Fibroblast of skin of back (primary cell): ENCODE measurements at regions not wholly inside any gene's neighbourhood (a gene's known extent, or its start where the extent isn't known, plus 50 kb on each side); places are given as distances from the start of the nearest gene placed in this dataset.
A peak's percentile ranks its signal among the peaks of the same experiment; 100 is the strongest.

Experiments
- DNase-seq: peaks from one replicate; pipeline ENCODE4 v3.0.0-alpha.2; 2013

DNA sequence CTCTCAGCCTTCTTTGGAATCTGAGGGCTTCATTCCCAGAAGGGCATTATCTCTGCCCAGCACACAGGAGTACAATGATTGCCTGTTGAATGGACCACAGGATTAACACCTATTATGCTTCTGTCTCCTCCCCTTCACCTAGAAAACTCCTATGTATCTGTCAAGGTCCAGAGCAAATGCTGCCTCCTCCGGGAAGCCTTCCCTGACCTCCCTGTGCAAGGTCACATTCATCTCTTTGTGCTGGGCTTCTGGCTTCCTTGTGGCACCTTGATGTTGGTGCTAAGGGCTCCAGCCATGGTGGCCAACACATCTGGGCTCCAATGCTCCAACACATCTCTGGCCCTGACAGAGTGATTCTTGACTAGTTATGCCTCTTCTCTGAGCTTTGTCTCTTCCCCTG, 49.9 kb upstream of the ATP2B2 start:
- DNase-seq, result no peak

DNA sequence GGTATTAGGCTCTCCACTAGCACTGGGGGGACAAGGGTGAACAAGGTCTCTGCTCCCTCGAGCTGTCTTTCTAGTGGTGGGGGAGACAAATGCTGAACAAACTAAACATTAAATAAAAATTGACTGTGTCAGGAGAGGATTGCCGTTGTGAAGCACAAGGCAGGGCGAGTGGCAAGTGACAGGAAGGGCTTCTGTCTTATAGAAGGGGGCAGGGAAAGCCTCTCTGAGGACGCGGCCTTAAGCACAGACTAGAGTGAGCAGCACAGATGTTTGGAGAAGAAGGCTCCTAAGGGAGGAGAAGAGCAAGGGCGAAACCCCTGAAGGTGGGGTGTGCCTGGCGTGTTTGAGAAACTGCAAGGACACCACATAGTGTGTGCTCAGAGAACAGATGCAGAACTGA, 50.9 kb upstream of the ATP2B2 start:
- no peak for DNase-seq

- no peak for DNase-seq
These were observed 51.9 kb upstream of the ATP2B2 start for GRCh38 chr3:10557250-10557649.

DNA sequence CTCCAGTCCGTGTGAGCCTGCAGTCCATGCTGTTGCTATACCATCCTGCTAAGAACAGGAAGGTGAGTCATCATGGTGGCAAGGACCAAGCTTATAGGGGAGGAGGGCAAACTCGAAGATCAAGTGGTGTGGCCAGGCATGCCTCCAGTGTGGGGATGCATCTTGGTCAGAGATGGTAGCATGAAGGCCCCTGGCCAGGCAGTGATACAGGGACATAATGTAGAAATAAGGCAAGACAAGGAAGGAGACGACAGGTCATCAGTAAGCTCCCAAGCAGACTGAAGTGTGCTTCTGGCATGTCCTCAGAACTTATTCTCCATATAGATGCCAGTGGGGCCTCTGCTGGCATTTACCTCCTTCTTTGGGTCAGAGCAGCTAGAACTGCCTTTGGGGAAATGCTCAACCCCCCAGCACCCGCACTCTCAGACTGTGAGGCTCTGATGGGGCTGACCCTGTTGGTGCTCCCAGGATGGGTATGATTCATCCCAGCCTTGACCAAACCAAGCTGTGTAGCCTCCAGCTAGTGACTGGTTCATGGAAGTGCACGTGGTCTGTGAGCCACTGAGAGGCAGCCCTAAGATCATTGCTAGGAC, 52.5 kb upstream of the ATP2B2 start:
- DNase-seq, result peak; percentile 27

GRCh38 chr3:10558736-10559135, 53.4 kb upstream of the ATP2B2 start:
- DNase-seq, result no peak

DNA sequence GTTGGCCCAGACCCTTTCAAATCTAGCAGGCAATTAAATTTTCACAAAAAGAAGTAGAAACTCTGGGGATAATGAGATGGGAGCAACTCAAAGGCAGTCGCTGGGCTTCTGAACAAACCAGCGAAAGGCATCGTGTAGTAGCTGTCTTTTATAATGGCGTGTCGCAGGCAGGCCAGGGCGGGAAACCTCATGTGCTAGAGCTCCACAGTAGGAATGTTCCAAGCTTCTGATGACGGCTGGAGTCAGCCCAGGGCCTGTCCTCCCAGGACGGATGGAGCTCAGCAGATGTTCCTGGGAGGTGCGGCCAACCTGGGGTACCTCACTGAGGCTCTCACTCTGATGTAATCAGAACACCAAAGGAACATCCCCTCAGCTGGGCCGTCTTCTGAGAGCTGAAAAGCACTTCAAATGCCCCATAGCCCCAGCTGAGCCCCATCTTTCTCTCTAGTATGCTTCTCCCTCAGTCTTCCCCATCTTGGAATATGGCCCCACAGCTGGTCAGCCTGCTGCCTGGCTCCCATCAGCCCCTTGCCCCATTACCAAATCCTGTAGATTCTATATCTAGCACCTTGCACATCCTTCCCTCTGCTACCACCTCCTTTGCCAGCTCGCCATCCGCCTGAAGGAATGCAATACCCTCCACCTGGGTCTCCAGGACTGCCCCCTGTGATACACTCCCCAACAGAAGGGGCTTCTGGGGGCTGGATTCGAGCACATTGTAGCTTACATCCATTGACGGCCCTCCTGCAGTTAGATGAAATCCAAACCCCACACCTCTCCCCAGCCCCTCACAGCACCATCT, 54.9 kb upstream of the ATP2B2 start:
- no peak for DNase-seq

- DNase-seq, result no peak
These were observed 56.0 kb upstream of the ATP2B2 start for GRCh38 chr3:10561162-10561945.

DNA sequence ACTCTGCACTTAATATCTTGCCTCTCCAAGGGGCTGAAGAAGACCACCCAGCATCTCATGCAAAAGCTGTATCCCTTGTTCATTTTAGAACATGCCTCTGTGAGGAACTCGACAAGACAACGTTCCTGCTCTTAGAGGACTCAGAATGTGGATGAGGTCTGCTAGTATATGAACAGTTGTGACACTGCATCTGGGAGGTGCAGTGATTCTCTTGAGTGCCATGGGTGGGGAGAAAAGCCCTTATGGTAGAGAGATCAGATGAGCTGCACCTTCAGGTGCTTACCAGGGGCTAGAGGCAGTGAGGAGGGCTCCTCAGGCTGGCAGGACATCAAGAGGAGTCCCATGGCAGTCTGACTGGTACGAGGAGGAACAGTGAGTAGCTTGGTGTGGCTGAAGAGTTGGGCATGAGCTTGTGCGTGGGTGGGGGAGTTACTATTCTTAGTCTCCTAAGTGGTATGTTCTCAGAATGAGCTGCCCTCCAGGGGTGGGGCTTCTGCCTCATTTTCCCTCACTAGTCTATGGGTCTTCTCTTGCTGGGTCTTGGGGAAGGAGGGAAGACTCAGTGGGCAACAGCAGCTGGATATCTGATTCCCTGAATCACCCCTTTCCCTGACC, 56.7 kb upstream of the ATP2B2 start:
- no peak for DNase-seq

- DNase-seq, result no peak
These were observed 58.0 kb upstream of the ATP2B2 start for GRCh38 chr3:10563396-10563795.

DNA sequence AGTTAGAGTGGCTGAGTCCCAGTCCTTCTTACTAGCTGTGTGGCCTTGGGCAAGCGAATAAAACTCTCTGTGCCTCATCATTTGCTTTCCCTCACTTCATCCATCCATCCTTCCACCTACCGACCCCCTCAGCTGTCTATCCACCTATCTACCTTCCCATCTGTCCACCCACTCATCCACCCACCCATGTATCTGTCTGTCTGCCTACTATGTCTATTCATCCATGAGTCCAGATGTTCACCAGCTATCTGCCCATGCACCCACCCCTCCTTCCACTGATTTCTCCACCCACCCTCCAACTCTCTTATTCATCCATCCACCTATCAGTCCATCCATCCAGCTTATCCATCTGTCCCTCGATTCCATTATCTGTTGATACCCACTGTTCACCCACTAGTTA, 60.4 kb upstream of the ATP2B2 start:
- DNase-seq, result no peak

DNA sequence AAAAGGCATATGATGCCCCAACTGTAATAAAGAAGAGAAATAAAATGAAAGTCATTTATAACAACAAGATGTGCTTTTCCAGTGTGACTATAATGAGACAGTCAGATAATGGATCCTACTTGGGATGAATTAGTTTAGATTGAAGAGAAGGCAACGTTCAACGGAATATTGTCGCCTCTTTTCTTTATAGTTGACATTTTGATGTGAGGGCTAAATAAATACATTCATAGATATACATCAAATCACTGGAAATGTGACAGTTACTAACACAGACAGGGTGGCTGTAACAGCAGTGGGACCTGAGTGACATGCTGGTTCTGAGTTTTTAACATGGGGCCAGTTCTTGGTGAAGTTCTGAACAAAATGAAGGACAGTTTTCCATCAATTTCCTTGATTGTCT, 61.1 kb upstream of the ATP2B2 start:
- no peak for DNase-seq

DNA sequence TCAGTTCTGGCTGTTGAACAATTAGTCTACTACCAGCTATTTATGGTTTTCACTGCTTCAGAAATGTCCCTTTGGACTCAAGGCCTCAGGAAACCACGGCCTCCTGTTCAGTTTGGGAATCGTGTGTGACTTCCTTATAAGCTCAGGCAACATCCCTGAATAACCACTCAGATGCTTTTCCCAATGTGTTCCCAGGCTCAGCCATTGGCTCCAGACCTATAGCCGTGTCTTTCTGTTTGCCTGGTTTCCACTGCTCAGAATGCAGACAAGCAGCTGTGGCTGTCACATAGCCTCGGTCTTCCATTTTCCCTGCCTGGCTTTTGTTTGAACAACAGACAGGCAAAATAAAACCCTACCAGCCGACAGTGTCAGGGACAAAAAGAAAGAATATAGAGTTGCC, 63.2 kb upstream of the ATP2B2 start:
- DNase-seq, result no peak

DNA sequence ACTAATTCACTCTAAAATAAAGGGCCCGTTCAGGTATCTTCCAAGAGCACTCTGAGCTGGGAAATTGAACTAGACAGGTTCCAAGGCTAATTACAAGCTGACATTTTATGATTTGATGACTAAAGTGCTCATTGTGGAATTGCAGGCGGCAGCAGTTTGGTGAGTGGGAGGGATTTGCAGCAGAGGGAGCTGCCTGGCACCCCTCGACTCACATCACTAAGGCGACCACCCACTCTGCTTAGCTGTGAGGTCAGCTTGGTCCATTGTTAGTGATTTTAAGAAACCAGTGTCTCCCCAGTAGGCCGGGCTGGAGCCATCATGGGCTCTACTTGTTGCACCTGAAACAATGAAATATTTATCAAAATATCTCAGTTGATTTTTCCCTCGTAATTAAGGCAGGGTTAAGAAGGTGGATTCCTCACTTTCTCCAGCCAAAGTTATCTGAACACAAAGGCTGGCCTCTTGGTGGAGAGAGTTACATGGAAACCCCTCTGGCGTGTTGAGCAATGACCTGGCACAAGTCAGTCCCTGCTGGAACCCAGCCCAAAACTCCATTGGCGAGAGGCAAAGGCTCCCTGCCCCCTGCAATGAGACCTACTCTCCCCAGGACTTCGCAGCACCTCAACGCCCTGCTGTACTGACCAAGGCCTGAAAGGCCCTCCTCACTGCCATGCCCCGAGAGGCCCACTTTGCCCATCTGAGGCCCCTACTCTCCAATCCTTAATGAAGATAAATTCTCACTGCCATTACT, 65.0 kb upstream of the ATP2B2 start:
- DNase-seq, result no peak

DNA sequence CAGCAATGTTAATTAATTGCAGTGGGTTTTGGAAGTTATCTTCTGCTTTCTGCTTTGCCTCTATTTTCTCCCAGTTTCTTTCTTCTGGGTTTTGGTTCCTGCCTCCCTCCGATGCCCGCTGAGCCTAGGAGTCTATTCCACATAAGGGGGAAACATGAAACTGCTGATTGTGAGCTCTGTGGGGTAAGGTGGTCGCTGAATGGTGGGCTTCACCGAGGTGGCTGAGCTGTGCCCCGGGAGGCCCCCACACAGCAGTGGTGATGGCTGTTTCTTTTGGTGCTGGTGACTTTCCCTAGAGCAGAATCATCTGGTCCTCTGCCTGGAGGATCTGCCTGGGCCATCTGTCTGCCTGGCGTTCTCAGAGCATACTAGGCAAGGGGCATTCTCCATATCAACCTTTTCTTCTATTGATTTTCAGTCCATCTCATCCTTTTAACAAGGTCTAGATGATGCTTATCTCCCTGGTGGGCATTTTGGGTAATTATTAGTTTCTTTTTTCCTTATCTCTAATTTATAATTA, 68.8 kb upstream of the ATP2B2 start:
- no peak for DNase-seq

DNA sequence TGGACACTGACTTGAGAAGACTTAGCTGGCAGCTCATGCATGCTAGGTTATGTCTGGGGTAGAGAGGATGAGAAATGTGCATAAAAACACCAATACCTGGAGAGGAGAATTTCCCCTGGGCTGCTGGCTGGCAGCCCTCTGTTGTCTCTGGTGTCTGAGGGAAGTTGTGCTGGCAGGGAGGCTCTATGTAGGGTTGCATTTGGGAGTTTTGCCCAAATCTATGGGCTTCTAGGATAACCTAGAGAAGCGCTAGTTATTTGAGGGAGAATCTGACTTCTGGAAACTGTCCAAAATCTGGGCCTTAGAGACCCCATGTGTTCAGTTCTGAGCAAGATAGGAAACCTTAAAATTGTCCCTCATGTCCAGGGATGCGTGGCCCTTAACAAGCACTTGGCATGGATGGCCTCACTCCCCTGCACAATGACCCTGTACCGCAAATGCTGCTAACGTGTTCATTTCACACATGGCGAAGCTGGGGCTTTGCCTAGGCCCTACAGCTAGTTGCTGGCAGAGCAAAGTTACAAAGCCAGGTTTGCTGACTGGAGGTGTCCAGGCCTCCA, 70.3 kb upstream of the ATP2B2 start:
- no peak for DNase-seq

GRCh38 chr3:10577486-10577885, 72.1 kb upstream of the ATP2B2 start:
- DNase-seq, result peak; percentile 7

GRCh38 chr3:10580426-10580825, 75.0 kb upstream of the ATP2B2 start:
- DNase-seq, result no peak

DNA sequence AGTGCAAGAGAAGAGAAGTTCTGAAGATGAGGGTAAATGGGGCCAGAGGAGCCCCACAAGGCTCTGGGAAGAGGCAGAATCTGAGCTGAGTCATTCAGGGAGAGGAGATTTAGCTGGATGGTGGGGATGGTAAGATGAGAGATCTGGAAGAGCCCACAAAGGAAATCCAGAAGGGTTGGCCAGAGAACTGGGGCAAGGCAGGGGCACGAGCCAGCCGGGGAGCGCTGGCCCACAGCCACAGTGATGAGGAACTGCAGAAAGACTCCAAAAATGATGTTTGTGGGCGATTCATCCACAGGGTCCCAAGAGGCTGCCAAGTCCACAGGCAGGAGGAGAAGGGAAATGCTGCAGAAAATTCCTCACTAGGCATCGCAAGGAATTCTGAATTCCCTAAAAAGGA, 75.9 kb upstream of the ATP2B2 start:
- DNase-seq, result peak; percentile 89

GRCh38 chr3:10581716-10582115, 76.3 kb upstream of the ATP2B2 start:
- no peak for DNase-seq

DNA sequence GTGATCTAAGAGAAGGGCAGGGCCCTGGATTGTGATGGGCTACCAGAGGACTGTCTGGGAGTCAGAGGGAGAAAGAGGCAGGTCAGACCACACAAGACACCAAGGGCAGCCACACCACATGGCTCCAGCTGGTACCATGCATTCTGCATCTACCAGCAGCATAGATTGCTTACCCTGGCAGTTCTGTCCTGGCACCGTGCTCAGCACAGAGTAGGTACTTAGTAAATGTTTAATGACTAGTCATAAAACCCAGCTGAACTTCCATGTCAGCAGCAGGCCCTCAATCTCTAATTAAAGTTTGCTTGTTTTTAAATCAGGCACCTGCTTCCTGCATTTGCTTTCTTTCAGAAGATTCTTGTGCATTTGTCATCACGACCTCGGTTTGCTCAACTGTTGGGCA, 77.3 kb upstream of the ATP2B2 start:
- DNase-seq, result no peak

DNA sequence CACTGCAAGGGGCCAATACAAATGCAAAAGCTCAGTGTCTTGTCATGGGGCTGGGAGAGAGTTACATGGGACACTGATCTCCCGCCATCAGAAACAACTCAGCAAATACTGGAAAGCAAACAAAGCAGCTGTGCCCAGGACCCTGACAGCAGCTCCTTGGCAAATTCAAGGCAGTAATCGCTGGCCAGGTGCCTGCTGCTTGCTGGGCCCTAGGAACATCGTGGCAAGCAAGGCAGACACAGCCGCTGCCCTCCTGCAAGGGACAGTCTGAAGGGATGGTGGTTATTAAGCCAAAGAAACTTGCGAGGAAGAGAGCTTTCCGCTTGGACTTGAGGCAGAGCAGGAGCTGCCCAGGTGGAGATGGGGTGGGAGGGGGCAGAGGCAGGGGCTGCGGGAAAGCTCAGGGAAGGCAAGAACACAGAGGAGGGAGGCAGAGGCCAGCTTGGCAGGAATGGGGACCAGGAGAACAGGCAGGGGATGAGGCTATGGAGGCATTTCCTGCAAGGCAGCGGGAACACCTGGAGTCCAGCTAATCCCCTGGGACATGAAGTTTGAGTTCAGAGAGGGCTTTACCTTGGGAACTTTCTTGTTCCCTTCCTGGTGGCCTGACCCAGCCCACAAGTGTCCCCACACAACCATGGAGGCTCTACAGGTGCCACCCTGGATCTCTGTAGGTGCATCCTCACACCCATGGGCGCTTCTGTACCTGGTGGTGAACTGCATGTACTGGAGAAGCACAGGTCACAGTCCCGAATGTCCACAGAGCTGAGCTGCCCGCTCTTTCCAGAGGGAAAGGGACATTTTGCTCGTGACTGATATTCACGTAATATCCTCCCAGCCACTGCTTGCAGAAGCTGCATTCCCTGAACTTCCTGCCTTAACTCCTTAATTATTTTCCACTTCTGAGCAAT, 78.7 kb upstream of the ATP2B2 start:
- DNase-seq, result no peak
